ENCODE measurements at regions not wholly inside any gene's neighbourhood (a gene's known extent, or its start where the extent isn't known, plus 50 kb on each side); places are given as distances from the start of the nearest gene placed in this dataset.

- TF ChIP-seq, protein P1, sequence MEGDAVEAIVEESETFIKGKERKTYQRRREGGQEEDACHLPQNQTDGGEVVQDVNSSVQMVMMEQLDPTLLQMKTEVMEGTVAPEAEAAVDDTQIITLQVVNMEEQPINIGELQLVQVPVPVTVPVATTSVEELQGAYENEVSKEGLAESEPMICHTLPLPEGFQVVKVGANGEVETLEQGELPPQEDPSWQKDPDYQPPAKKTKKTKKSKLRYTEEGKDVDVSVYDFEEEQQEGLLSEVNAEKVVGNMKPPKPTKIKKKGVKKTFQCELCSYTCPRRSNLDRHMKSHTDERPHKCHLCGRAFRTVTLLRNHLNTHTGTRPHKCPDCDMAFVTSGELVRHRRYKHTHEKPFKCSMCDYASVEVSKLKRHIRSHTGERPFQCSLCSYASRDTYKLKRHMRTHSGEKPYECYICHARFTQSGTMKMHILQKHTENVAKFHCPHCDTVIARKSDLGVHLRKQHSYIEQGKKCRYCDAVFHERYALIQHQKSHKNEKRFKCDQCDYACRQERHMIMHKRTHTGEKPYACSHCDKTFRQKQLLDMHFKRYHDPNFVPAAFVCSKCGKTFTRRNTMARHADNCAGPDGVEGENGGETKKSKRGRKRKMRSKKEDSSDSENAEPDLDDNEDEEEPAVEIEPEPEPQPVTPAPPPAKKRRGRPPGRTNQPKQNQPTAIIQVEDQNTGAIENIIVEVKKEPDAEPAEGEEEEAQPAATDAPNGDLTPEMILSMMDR (IDR thresholded peaks at IDR 0.05): no peak
- DNase-seq (ENCODE audit: low spot score) (no peak), ATAC-seq (ENCODE audit: low FRiP score) (peak; percentile 45)
Observed at GRCh38 chr2:149732001-149732685, 144.6 kb upstream of the MMADHC start.

DNA sequence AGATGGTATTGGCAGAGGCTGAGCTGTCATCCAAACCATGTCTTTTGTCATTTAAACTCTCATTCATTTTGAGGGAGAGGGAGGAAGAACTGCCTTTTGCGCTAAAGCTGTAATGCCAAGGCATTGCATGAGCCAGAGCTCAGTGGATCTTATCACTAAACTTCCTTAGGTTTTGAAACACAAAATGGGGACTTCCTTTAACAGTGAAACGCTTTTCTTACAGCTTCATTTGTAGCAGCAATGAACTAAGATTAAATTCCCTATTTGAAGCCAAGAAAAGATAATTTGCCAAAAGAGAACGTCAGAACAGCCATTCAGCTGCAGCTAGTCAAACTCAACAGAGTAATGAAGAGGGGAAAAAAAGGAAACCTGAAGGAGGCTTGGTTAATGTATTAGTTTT is 143.5 kb upstream of the MMADHC start:
- TF ChIP-seq, protein P1 (IDR thresholded peaks at IDR 0.05): no peak
- DNase-seq (ENCODE audit: low spot score): no peak
- no peak for ATAC-seq (ENCODE audit: low FRiP score)

DNA sequence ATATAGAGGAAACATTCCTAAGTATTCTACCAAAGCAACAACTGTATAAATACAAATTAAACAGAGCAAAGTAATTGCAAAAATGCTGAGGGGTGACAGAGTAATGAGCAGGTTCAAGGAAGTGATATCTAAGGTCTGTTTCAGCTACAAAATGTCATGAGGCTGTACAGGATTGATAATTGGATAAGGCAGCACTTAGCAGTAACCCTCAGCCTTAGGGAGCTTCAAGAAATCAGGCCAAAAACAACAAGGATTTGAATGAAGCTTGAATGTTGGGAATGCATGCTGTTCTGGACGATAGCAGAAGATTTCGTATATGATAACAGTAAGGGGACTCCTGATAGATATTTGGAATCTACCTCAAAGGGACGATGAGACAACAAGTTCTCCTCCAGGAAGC is 142.0 kb upstream of the MMADHC start:
- TF ChIP-seq, protein P1 (IDR thresholded peaks at IDR 0.05): no peak
- no peak for ATAC-seq (ENCODE audit: low FRiP score)
- DNase-seq (ENCODE audit: low spot score): no peak

- no peak for ATAC-seq (ENCODE audit: low FRiP score)
- TF ChIP-seq, protein P1 (IDR thresholded peaks at IDR 0.05): no peak
- DNase-seq (ENCODE audit: low spot score): no peak
Observed at GRCh38 chr2:149727927-149728326, 140.4 kb upstream of the MMADHC start.

- TF ChIP-seq, protein P1 (IDR thresholded peaks at IDR 0.05): no peak
- ATAC-seq (ENCODE audit: low FRiP score) (no peak), DNase-seq (ENCODE audit: low spot score) (no peak)
Observed at GRCh38 chr2:149725234-149725633, 137.7 kb upstream of the MMADHC start.

- TF ChIP-seq, protein P1 (IDR thresholded peaks at IDR 0.05): no peak
- no peak for ATAC-seq (ENCODE audit: low FRiP score)
- DNase-seq (ENCODE audit: low spot score): no peak
Observed at GRCh38 chr2:149724091-149724490, 136.5 kb upstream of the MMADHC start.

GRCh38 chr2:149720615-149721014 is 133.0 kb upstream of the MMADHC start:
- no peak for DNase-seq (ENCODE audit: low spot score)
- TF ChIP-seq, protein P1 (IDR thresholded peaks at IDR 0.05): no peak
- ATAC-seq (ENCODE audit: low FRiP score): no peak

All from omental fat pad (tissue), 3 donors.